H1 (cell line): ENCODE measurements at regions not wholly inside any gene's neighbourhood (a gene's known extent, or its start where the extent isn't known, plus 50 kb on each side); places are given as distances from the start of the nearest gene placed in this dataset.

ENCODE experiments used
- CHD7 ChIP-seq: fragments of 300-600 bp; sonication (generic); IDR thresholded peaks from 2 replicates; pipeline ENCODE4 v1.7.1; 2012; ENCODE audit warnings: low read length, moderate library complexity, mild to moderate bottlenecking, inconsistent platforms; ENCODE audit not compliant: insufficient replicate concordance
- E2F6 ChIP-seq: IDR thresholded peaks from 2 replicates; pipeline ENCODE4 v1.6.1; 2012; ENCODE audit warnings: inconsistent platforms
- EGR1 ChIP-seq: IDR thresholded peaks from 2 replicates; pipeline ENCODE4 v1.6.1; 2011; ENCODE audit warnings: low read depth, low read length, borderline replicate concordance
- POLR2AphosphoS5 ChIP-seq: IDR thresholded peaks from 2 replicates; pipeline ENCODE4 v1.6.1; 2011; ENCODE audit warnings: low read depth, low read length
- RNF2 ChIP-seq: fragments of 200-900, 300-1000 bp; sonication (generic); IDR thresholded peaks from 2 replicates; pipeline ENCODE4 v1.7.1; 2016; ENCODE audit warnings: borderline replicate concordance, low read depth, mild to moderate bottlenecking, antibody characterized with exemption, low read length; ENCODE audit not compliant: poor library complexity, severe bottlenecking; ENCODE audit errors: missing control alignments
- SIN3A ChIP-seq, 2 experiments: IDR thresholded peaks in 1 of 2; conservative IDR thresholded peaks in 1 of 2; 2 replicates each; pipeline ENCODE4 v1.6.1; 2011 to 2012; ENCODE audit warnings: low read length in 2 of 2, improper control_type of control experiment in 1 of 2, low read depth in 1 of 2, mild to moderate bottlenecking in 1 of 2
- TF ChIP-seq, protein P1 (sequence below): IDR thresholded peaks from 2 replicates; pipeline ENCODE4 v1.6.1; 2011; ENCODE audit warnings: low read length, improper control_type of control experiment
- TF ChIP-seq, protein P2 (sequence below): IDR thresholded peaks from 2 replicates; pipeline ENCODE4 v1.6.1; 2012; ENCODE audit warnings: inconsistent platforms

DNA sequence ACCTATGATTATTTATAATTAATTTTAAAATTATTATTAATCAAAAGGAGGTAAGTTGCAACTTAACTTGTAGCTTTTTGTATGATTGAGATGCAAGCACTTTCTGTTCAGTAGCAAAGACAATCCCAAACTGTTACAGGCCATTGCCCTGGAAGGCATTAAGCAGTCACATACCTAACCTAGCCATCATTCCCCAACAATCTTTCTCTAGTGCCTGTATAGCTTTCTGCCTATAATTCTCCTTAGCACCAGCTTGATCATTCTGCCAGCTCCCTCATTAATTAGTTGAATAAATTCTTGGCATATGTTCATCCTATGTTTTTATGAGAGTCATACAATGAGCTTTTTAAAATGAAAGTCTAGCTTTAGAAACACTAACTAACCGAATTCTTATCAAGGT is 178.9 kb upstream of the TMEM106B start (continued):
- no peak for TF ChIP-seq CHD7
- TF ChIP-seq POLR2AphosphoS5 = no peak
- TF ChIP-seq RNF2 = no peak
- TF ChIP-seq, protein P1, sequence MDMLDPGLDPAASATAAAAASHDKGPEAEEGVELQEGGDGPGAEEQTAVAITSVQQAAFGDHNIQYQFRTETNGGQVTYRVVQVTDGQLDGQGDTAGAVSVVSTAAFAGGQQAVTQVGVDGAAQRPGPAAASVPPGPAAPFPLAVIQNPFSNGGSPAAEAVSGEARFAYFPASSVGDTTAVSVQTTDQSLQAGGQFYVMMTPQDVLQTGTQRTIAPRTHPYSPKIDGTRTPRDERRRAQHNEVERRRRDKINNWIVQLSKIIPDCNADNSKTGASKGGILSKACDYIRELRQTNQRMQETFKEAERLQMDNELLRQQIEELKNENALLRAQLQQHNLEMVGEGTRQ = no peak
- no peak for TF ChIP-seq EGR1
- TF ChIP-seq E2F6 = no peak
- TF ChIP-seq SIN3A (conservative IDR thresholded peaks at IDR 0.05 in 1 of 2, IDR thresholded peaks at IDR 0.05 in 1 of 2; ENCODE audit: low read depth in 1 of 2, low read length in 2 of 2) = no peak
- TF ChIP-seq, protein P2, sequence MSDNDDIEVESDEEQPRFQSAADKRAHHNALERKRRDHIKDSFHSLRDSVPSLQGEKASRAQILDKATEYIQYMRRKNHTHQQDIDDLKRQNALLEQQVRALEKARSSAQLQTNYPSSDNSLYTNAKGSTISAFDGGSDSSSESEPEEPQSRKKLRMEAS = no peak
